Pancreas (tissue), 10 donors: ENCODE measurements at regions not wholly inside any gene's neighbourhood (a gene's known extent, or its start where the extent isn't known, plus 50 kb on each side); places are given as distances from the start of the nearest gene placed in this dataset.
A peak's percentile ranks its signal among the peaks of the same experiment; 100 is the strongest.

Experiments used
- ATAC-seq, 4 donors: fragments of 200-7000 bp; cut with Tn5 transposase; one replicate each; pipeline versions ENCODE4 v1.8.0 to v1.9.1; 2020; ENCODE audit warnings: mild to moderate bottlenecking in 4 of 4, moderate library complexity in 4 of 4
- DNase-seq, 6 donors: peaks; one replicate each; pipeline ENCODE4 v3.0.0-alpha.2; 2020
- FAIRE-seq: peaks from 2 replicates; lab custom pipeline; 2012; peaks lifted over from hg19 to GRCh38; lab: Jason Lieb, UNC
- H3K27ac ChIP-seq, 4 donors: fragments of 200-600 bp; sonication (generic); 1 replicate in 3 of 4; 2 replicates in 1 of 4; pipeline versions ENCODE4 v1.5.0 to v1.8.0; 2020
- H3K27me3 ChIP-seq, 4 donors: fragments of 200-600 bp; one replicate each; pipeline ENCODE4 v1.8.0; 2021
- H3K36me3 ChIP-seq, 3 donors: fragments of 200-600 bp; sonication (generic) in 1 of 3; one replicate each; pipeline versions ENCODE4 v1.5.0 to v1.8.0; 2020 to 2021
- H3K4me1 ChIP-seq, 3 donors: fragments of 200-600 bp; one replicate each; pipeline ENCODE4 v1.8.0; 2021
- H3K4me3 ChIP-seq, 4 donors: fragments of 200-600 bp; sonication (generic) in 2 of 4; one replicate each; pipeline versions ENCODE4 v1.5.0 to v1.8.0; 2020 to 2021
- H3K9me3 ChIP-seq, 4 donors: fragments of 200-600 bp; one replicate each; pipeline ENCODE4 v1.8.0; 2021
- WGBS, 2 donors: extraction: QIAGEN DNeasy Blood & Tissue Kit; methylation state at CpG; one replicate each; pipeline ENCODE4 v1.1.7; 2013; 5-methylcytosine and 5-hydroxymethylcytosine counted together
- intact Hi-C, 3 donors: fragments of 100-400 bp; cut with DNase I; formaldehyde crosslinking; loops; one replicate each; pipeline versions ENCODE4 v1.11.1 to v1.14.2; 2022
- TF ChIP-seq, protein P1 (sequence below), 4 donors: fragments of 200-600 bp; sonication (generic) in 3 of 4; IDR thresholded peaks; one replicate each; pipeline versions ENCODE4 v1.5.0 to v1.8.0; 2021; ENCODE audit warnings: antibody characterized with exemption in 4 of 4
- donor health status: healthy with polysubstance abuse.
- donor health status: DM: no; HTN: no; CAD: no; lungs with moderate emphysema.
- donor health status: DM: no; HTN: no; CAD: no.
- donor health status: control.
- donor health status: control.
- donor health status: Bipolar disorder and iron deficiency.
- donor health status: DM: yes; HTN: yes; CAD: no.
- donor health status: DM: no; HTN: no; CAD: no.
- donor health status: DM: no; HTN: no; CAD: no.
- donor health status: DM: yes; HTN: yes; CAD: no.

DNA sequence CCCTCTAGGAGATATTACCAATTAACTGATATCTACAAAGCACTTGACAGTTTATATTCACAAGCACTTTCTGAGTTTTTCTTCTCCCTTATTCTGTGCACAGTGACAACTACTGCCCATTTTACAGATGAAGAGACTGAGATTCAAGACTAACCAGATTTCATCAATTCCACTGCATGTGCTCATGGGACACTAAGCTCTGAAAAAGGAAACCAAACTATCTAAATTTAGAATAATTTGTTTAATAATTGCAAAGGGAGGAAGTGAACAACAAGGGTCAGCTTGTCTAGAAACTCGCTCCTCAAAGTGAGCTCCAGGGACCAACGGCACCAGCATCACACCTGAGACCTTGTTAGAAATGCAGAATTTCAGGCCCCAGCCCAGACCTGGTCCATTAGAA is 50.8 kb upstream of the MYLIP start:
- FAIRE-seq (no peak), ATAC-seq (no peak), DNase-seq (no peak)
- Histone ChIP-seq H3K4me3 (no peak overlapping the region), H3K36me3 (no peaks in the 10 kb centered on the region), H3K27me3 (no peaks in the 10 kb centered on the region), H3K9me3 (no peaks in the 10 kb centered on the region), H3K4me1 (no peaks in the 10 kb centered on the region), H3K27ac (no peak overlapping the region)
- intact Hi-C loops, result no loop called here
- 80 to 88% methylated on average over 2 of the region's 2 CpGs for WGBS, 2 donors
- TF ChIP-seq, protein P1, sequence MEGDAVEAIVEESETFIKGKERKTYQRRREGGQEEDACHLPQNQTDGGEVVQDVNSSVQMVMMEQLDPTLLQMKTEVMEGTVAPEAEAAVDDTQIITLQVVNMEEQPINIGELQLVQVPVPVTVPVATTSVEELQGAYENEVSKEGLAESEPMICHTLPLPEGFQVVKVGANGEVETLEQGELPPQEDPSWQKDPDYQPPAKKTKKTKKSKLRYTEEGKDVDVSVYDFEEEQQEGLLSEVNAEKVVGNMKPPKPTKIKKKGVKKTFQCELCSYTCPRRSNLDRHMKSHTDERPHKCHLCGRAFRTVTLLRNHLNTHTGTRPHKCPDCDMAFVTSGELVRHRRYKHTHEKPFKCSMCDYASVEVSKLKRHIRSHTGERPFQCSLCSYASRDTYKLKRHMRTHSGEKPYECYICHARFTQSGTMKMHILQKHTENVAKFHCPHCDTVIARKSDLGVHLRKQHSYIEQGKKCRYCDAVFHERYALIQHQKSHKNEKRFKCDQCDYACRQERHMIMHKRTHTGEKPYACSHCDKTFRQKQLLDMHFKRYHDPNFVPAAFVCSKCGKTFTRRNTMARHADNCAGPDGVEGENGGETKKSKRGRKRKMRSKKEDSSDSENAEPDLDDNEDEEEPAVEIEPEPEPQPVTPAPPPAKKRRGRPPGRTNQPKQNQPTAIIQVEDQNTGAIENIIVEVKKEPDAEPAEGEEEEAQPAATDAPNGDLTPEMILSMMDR (IDR thresholded peaks at IDR 0.05), result no peak

DNA sequence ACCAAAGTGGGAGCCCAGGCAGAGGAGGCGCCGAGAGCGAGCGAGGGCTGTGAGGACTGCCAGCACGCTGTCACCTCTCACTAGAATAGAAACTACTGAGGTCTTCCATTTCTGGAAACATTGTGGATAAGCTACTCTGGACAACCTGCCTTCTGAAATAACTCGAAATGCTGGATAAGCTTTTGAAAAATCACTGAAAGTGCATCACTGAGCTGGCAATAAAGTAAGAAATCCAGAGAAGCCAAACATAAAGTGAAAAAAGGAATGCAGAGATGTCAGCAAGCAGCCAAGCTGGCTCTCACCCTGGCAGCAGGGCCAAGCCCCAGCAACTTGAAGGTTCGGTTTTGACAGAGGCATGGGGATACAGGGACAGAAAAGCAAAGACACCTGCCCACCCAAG is 59.2 kb upstream of the MYLIP start:
- no peak for DNase-seq
- Histone ChIP-seq H3K27me3 (no peaks in the 10 kb centered on the region), H3K4me3 (no peak overlapping the region), H3K4me1 (no peaks in the 10 kb centered on the region), H3K9me3 (no peaks in the 10 kb centered on the region), H3K36me3 (no peaks in the 10 kb centered on the region), H3K27ac (no peak overlapping the region)
- TF ChIP-seq, protein P1 (IDR thresholded peaks at IDR 0.05), result no peak
- no peak for ATAC-seq
- WGBS, 2 donors, result 92 to 93% methylated on average over 7 of the region's 7 CpGs
- no peak for FAIRE-seq
- intact Hi-C loops, result no loop called here

DNA sequence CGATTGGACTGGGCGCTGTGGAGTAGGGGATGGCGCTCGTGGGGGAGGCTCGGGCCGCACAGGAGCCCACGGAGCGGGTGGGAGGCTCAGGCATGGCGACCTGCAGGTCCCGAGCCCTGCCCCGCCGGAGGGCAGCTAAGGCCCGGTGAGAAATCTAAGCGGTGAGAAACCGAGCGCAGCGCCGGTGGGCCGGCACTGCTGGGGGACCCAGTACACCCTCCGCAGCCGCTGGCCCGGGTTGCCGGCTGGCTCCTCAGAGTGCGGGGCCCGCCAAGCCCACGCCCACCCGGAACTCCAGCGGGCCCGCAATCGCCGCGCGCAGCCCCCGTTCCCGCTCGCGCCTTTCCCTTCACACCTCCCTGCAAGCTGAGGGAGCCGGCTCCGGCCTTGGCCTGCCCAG is 59.7 kb upstream of the MYLIP start:
- Histone ChIP-seq H3K27ac (no peak overlapping the region), H3K36me3 (no peaks in the 10 kb centered on the region), H3K9me3 (no peaks in the 10 kb centered on the region), H3K4me3 (no peak overlapping the region), H3K27me3 (no peaks in the 10 kb centered on the region), H3K4me1 (no peaks in the 10 kb centered on the region)
- DNase-seq, result peak in 1 of 6 donors; percentile 48
- TF ChIP-seq, protein P1 (IDR thresholded peaks at IDR 0.05), result no peak
- 97% methylated on average over 27 to 39 of the region's 39 CpGs for WGBS, 2 donors
- intact Hi-C loops, result no loop called here
- ATAC-seq, result no peak
- no peak for FAIRE-seq

DNA sequence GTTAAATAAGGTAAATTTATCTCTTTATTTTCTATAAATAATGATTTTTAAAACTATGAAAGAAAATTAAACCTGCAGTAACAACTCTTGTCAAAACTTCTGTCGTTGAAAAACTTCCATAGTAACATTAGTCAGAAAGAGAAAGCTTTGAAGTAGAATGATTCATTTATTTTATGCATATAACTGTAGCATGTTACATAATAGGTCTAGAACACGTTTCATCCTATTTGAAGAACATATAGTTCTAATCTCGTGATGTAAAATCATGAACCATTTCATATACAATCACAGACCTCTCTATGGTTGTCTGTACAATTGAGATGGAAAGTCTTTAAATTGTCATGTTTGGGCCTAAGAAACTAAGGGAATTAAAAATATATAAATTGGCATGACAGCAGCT is 61.3 kb upstream of the MYLIP start:
- 82 to 91% methylated on average over 3 of the region's 3 CpGs for WGBS, 2 donors
- FAIRE-seq (no peak), ATAC-seq (no peak), DNase-seq (no peak)
- H3K9me3 ChIP-seq, result no peaks in the 10 kb centered on the region
- H3K4me1 ChIP-seq, result no peaks in the 10 kb centered on the region
- no peak overlapping the region for H3K4me3 ChIP-seq
- no peaks in the 10 kb centered on the region for H3K36me3 ChIP-seq
- no peak overlapping the region for H3K27ac ChIP-seq
- intact Hi-C loops, result no loop called here
- TF ChIP-seq, protein P1 (IDR thresholded peaks at IDR 0.05), result no peak
- H3K27me3 ChIP-seq, result no peaks in the 10 kb centered on the region

DNA sequence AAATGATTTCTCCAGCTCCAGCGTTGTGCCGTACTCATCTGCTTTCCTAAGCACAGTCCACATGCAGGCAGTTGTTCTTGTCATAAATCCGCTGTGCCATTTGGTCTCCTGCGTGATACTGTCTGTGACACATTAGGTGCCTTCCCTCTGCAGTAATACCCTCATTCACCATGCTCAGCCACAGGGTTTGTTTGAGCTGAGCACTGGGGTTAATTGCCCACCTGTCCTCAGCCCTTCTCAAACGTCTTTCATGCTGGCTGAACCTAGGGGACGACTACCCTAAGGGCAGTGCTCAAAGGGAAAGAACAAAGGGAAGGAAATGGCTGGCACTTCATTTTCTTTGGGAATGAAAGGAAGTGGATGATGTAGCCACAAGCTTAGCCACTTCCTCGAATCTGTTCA is 64.2 kb upstream of the MYLIP start:
- ATAC-seq, result no peak
- Histone ChIP-seq H3K4me3 (no peak overlapping the region), H3K9me3 (no peaks in the 10 kb centered on the region), H3K4me1 (no peaks in the 10 kb centered on the region), H3K27ac (no peak overlapping the region), H3K36me3 (no peaks in the 10 kb centered on the region), H3K27me3 (no peaks in the 10 kb centered on the region)
- FAIRE-seq, result no peak
- WGBS, 2 donors, result 52 to 58% methylated on average over 7 of the region's 7 CpGs
- intact Hi-C loops, result no loop called here
- TF ChIP-seq, protein P1 (IDR thresholded peaks at IDR 0.05), result no peak
- no peak for DNase-seq
